ENCODE measurements at regions not wholly inside any gene's neighbourhood (a gene's known extent, or its start where the extent isn't known, plus 50 kb on each side); places are given as distances from the start of the nearest gene placed in this dataset.
"Not testable (repeated sequence)": the region's sequence is repeated elsewhere in the genome, so short reads cannot be mapped to it uniquely, and the experiment has no call there.

DNA sequence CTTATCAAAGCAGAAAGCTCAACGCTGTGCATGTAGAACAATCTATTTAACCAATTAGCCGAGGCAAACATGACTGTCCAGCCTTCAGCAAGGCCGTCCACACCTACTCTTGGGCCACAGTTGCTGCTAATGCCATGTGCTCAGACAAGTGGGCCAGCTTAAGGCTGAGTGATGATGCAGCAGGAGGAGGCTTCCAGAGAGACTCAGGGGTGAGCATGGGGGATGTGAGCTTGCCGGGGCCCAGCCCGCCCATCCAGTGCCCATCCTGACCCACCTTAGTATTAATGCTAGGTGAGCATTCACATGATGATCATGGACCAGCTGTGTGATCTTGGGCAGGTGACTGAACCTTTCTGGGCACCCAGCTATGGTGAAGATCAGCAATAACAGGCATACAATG, 150.1 kb downstream of the TPRA1 start:
- DNase-seq (ENCODE audit: low spot score) = no peak

DNA sequence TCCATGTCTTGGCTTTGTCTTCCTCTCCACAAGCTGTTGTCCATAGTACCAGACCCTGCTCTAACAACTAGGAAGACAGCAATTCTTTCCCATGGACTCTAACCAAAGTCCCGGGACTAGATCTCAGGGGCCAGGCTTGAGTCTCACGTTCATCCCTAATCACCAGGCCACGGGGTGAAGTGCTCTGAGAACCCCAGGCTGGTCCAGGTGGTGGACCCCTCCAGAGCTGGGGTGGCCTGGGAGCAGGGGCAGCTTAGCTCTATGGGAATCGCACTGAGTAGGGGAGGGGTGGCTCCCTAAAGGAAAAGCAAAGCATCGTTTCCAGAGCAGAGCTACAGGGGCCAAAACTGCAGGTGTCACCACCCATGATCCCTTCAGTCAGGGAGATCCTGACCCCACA, 150.9 kb downstream of the TPRA1 start:
- no peak for DNase-seq (ENCODE audit: low spot score)

DNA sequence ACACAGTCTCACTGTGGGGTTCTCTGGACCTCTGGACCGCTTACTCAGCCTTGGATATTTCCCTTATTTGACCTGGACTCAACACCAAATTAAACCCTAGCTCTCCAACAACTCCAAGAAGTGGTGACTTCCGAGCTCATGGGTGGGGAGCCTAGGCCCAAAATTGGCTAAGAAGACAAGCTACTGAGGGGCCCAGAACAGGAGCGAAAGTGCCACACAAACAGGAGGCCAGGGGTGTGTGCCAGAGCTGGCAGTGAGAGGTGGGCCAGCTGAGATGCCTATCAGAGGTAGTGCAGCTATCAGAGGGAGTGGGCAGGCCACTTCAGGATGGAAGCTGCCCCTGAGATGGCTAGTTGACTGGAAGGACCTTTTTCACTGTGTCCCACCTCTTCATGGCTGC, 151.1 kb upstream of the PRR20G start:
- DNase-seq (ENCODE audit: low spot score) = no peak

DNA sequence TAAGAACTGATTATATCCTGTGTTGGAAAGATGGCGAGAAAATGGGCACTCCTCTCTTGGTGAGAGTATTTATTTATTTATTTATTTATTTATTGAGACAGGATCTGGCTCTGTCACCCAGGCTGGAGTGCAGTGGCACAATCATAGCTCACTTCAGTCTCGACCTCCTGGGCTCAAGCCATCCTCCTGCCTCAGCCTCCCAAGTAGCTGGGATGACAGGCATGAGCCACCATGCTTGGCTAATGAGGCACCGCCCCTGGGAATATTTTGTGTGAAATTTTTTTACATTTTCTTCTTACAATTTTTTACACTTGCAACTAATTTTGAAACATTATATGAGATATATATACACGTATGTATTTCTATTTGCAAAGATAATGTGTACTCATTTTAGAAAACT, 150.5 kb upstream of the PRR20G start:
- DNase-seq (ENCODE audit: low spot score) = no peak

DNA sequence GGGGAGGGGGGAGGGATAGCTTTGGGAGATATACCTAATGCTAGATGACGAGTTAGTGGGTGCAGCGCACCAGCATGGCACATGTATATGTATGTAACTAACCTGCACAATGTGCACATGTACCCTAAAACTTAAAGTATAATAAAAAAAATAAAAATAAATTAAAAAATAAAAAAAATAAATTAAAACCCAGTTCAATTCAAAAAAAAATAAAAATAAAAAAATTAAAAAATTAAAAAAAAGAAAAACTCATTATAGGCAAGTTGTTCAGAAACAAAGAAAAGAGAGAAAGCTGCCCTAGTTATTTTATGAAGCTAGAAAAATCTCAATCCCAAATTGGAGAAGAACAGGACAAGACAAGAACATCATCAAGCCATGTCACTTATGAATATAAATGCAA, 147.5 kb upstream of the PRR20G start:
- not testable (repeated sequence) for DNase-seq (ENCODE audit: low spot score)

DNA sequence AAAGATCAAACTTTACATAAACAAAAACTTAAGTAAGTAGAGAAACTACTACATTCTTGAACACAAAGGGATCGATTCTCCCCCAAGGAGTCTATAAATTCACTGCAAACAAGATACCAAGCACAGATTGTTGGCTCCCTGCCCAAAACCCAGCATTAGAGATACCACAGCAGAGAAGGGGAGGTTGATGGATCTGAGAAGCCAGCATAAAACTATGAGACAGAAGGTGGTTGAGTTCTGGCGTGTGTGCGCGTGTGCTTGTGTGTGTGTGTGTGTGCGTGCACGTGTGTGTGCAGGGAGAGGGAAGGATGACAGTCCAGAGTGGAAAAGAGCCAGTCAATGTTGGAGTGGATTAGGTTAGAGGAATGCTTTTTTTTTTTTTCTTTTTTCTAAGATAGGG, 143.2 kb upstream of the PRR20G start:
- DNase-seq (ENCODE audit: low spot score) = no peak

DNA sequence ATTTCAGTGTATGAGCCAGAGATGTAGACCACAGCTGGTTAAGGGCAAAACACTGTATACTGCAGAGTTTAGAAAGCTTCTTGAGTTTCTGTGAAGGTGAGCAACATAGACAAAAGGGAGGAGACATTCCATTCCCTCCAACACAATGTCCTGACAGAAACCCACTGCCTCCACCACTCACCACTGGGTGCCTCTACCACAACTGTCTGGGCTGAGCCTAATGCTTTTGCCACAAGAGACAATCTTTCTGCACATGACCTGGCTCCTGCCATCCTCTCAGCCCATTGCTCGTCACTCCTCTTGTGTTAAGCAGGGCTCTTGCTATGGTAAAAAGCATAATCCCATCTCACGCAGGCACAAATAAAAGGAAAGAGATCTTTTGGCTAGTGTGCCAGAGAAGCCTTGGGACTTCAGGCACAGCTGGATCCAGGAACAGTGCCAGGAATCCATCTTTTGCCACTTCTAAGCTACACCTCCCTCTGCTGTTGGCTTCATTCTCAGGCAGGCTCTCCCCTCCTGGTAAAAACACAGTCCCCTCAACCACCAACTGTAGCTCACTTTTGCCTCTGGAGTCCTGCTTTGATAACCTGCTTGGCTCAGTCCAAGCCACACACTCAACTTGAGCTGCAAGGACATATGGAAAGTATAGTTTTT, 140.6 kb upstream of the PRR20G start:
- DNase-seq (ENCODE audit: low spot score) = no peak

DNA sequence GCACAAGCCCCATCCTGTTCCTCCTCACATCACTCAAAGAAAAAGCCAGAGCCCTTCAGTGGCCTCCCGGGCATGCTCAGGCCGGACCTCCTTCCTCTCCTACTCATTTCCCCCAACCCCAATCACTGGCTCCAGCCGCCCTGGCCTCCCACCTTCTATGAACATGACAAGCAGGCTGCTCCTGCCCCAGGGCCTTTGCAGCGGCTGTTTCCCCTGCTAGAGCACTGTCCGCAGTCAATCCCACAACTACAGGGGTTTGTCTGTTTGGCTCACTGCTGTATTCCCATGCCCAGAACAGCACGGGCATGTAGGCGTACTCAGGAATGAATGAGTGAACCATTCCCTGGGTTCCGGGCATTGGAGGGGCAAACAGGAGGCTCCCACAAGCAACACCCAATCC, 139.8 kb upstream of the PRR20G start:
- DNase-seq (ENCODE audit: low spot score) = no peak

DNA sequence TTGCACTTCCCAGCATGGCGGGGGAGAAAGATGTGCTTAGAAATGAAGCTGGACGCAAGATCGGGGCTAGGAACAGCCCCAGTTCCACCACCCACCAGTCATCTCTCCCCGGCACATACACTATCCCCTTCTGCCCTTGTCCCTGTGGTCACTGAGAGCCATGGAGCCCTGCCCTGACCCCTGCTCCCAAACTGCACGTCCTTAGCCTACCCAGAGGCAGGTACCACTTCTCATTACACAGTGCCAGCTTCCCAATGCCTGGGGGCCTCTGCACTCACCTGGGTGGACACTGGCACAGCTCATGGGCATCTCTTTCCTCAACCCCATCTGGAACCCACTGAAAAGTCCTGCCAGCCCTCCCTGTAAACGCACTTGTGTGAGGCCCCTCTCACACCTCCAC, 139.3 kb upstream of the PRR20G start:
- DNase-seq (ENCODE audit: low spot score) = no peak

DNA sequence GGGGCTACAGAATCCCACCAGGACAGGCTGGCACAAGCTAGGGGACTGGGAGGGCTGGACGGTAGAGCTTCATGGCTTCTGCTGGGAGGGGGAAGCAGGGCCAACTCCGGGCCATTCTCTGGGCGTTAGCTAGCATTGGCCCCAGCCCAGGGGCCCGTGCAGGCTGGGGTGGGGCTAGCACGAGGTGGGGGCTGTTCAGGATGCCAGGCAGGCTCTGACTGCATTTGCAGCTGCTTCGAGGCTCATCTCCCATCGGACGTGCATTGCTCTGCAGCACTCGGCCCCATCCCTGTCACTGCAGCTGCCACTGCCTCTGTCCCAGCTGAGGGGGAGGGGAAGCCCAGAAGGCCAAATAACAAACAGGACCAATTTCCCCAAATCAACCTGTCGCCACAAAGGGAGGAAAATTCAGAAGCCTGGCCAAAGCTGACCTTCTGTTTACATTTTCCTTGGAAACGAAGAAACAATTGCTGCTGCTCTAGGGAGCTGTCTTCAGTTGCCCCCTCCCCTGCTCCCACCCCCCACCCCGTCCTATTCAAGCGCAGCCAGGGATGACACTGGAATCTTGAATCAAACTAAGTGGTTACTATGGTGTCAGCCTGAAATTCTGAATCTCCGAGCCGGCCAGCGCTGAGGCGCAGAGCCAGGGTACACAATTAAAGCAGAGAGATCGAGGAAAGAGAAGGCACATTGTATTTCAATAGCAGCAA, 138.8 kb upstream of the PRR20G start:
- DNase-seq (ENCODE audit: low spot score) = no peak

DNA sequence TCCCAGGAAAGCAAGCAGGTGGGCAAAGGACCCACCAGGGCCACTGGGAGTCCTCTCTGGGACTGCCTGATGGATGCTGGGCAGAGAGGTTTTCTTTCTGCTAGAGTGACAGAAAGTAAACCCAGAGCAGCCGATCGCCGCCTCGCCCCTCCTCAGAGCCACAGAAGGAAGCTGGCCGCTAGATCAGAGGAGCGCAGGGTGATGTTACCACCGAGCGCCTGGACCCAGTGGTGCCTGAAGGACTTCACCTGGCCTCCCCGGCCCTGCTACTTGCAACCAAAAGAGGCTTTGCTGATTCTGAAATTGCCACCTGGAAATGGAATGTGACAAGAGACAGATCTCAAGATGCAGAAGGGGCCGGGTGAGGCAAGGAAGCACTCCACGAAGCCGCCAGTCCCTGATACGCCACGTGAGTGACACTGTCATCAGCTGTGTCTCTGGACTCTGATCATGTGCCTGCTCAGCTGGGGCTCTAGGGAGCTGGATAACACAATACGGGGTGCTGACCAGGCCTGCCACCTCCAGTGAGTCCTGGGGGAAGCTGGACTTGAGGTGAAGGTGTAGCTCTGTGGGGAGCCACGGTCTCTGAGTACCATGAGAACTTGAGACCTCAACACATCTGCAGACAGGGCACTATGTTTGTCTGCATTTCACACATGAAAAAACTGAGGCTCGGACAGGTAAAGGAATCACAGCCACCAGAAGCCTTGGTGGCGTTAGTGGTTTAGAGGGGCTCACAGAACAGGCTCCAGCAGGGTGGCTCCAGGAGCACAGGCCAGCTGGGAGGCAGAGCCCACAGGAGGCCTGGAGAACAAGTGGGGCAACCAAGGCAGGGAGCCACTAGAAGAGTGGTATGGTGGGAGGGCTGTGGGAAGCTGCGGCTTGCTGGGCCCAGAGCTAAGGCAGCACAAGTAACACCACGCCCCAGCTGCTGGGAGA, 137.9 kb upstream of the PRR20G start:
- DNase-seq (ENCODE audit: low spot score) = no peak

DNA sequence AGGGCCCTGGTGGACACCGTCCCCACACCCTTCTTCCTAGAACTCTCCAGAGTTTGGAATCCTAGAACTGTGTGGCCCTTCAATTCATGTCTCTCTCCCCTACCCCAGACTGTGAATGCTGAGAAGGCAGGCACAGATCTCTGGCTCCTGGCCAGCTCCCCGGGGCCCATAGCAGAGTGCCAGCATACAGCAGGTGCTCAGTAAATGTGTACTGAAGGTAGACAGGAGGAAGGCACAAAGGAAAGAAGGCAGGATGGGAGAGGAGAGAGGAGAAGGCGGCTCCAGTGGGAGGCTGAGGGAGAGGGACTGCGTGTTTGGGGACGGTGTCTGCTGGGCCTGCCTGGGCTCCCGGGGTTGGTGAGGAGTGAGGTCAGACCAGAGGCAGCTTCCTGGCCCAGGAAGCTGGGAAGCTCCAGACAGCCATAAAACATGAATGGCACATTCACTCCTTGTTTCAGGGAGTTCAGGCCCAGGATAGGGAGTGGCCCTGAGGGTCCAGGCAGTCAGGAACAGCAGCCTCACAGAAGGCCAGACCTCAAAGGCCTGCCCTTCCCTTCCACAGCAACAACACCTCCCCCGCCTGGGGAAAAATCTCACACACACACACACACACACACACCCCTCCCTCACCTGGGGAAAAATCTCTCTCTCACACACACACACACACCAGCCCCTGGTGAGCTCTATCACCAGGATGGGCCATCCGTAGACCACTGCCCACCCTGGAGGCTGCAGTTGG, 137.1 kb upstream of the PRR20G start:
- no peak for DNase-seq (ENCODE audit: low spot score)

DNA sequence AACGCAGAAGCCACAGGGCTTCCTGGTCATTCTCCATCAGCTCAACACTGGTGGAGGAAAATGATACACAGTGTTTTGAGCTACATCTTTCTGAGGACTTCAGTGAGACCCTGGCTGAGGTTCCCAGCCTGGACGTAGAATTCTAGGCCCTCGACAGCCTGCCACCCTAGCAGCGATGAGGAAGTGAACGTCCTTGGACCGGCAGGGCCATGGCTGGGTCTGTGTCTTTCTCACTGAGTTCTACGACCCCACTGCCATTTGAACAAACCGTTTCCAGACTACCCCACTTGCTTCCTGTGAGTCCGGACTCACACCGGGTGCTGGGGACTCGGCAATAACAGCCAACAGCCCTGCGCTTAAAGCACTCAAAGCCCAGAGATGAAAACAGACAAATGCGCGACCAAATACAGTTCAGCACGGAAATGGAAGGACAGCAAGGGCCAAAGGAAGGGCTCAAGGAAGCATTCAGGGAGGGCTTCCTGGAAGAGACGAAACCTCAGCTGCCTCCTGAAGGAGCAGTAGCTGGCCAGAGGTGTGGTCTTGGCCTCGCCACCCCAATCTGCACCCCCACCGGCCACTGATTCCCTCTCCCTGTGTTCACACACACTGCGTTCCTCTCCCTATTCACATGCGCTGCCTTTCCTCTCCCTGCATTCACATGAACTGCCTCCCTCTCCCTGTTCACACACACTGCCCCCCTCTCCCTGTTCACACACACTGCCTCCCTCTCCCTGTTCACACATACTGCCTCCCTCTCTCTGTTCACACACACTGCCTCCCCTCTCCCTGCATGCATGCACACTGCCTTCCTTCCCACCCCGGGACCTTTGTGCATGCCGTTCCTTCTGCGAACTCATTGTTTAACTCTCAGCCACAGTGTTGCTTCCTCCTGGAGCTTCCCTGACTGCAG, 136.3 kb upstream of the PRR20G start:
- DNase-seq (ENCODE audit: low spot score) = no peak

DNA sequence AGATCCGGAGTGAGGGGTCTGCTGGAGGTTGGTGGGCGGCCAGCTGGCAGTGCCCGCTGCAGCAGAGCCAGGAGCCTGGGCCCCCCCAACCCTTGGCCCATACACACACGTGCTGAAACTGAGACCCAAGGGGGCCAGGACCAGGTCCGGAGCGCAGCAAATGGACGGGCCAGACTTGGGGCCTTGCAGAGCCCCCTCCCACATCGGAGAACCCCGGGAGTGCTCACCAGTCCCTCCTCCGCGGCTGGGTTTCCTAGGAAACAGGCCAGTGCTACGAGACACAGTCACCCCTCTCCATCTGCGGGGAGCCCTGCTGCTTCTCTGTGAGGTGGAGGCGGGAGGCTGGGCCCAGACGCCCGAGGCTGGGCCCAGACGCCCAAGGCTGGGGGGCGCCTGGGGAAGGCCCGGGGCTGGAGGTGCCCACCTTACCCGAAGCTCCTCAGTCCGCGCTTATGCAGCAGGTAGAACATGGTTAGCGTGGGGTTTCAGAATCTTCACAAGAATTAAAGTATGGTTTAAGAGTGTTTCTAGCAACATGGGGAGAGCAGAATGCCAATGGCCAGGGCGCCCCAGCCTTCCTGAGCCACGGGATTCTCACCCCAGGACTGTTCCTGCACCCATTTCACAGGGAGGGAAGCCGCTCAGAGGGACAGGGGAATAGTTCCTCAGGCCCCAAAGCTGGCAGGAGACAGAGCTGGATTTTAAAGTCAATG, 135.0 kb upstream of the PRR20G start:
- DNase-seq (ENCODE audit: low spot score) = no peak

DNA sequence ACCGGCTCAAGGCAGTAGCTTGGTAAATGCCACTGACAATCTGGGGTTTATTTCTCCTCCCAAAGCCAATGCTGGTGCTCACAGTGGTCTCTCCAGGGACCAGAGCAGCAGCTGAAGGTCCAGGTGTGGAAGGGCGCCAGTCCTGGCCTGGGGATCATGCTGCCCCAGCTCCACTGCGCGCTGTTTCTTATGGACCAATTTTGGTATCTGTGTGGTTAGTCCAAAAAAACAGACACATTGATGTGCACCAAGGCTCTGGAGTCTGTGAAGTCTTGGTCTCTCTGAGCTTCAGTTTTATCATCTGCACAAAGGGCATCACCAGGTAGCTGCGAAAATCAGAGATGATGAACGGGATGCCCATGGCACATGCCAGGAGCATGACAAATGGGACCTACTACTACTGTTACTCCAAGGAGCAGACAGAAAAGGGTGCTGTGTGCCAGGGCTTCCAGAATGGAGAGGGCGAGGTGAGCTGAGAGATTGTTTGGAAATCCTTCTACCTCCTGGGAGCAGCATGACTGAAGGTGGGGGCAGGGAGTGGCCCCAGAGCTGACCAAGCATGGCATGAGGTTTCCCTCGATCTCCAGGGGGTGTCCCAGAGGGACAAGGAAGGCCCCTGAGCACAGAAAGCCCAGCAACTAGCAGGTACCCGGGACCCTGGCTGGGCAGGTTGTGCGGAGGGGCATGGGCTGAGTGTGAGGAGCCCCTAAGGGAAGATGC, 134.3 kb upstream of the PRR20G start:
- DNase-seq (ENCODE audit: low spot score) = no peak

DNA sequence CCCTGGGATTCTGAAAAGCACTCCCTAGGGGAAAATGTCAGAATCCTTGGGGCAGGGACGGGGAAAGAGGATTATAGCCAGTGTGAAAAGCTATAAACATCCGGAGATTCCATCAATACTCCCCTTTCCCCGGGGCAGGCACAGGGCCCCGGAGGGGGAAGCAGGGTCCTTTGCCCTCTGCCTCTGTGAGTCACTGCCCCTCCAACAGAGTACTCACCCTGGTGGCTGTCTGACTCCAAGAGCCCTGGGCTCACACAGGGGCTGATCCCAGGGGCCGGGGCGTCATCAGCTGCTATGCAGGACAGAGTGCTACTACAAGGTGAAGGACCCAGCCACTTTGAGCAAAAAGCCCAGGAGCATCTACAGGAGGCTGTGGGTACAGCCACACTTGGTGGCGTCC, 133.0 kb upstream of the PRR20G start:
- peak; percentile 17 for DNase-seq (ENCODE audit: low spot score)

DNA sequence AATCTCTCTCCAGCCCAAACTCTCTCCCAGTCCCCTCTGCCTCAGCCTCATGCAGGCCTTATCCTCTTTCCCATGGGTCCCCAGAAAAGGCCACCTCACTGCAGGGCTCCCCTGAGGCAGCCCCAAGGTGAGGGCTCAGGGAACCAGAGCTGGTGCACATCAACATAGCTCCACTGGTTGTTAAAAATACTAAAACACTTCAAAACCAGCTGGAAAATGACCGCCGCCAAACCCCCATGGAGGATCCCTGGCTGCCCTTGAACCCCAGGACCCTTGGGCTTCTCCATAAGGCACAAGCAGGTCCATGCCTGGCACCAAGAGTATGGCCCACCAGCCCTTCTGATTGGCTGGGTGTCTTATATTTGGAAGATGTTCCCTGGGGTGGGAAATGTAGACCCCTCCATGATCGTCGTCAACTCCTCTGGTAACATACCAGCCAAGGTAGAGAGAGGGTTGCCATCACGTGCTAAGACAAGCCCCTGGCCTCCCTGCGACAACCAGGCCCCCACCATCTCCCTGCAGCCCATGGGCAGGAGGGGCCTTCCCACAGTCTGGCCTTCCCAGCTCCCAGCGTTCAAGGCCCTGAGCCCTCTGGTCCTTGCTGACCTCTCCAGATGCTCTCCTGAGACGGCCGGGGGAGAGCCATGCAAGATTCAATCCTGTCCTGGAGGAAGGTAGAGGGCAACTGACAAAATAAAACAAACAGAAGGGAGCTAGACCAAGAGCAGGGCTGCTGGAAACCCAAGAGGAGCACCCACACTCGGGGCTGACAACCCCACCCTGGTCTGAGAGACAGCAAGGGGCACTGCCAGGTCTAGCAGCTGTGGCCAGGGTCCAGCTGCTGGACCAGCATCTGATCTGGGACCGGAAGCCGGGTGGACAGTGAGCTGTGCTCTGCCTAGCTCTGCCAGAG, 132.1 kb upstream of the PRR20G start:
- no peak for DNase-seq (ENCODE audit: low spot score)

DNA sequence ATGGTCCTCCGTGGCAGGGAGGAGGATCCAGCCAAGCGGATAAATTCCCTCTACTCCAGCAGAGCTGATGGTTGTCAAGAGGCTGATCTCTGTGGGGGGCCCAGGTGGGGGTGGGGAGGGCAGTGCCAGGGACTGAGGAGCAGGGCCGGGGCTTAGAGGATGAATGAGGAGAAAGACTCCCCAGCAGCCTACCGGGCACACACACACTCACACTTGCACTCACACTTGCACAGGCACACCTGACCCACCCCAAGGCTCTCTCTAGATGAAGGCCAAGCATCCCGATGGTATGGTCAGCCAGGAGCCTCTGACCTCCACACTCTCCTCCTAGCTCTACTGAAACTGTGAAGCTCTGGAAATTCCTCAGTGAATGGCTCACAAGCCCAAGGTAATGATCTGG, 131.3 kb upstream of the PRR20G start:
- no peak for DNase-seq (ENCODE audit: low spot score)

All from NAMALWA (cell line).